Pancreas (tissue), 10 donors: ENCODE measurements at regions not wholly inside any gene's neighbourhood (a gene's known extent, or its start where the extent isn't known, plus 50 kb on each side); places are given as distances from the start of the nearest gene placed in this dataset.

Experiments
- ATAC-seq, 4 donors: fragments of 200-7000 bp; cut with Tn5 transposase; one replicate each; pipeline versions ENCODE4 v1.8.0 to v1.9.1; 2020; ENCODE audit warnings: mild to moderate bottlenecking in 4 of 4, moderate library complexity in 4 of 4
- DNase-seq, 6 donors: peaks; one replicate each; pipeline ENCODE4 v3.0.0-alpha.2; 2020
- FAIRE-seq: peaks from 2 replicates; lab custom pipeline; 2012; peaks lifted over from hg19 to GRCh38; lab: Jason Lieb, UNC
- H3K27ac ChIP-seq, 4 donors: fragments of 200-600 bp; sonication (generic); 1 replicate in 3 of 4; 2 replicates in 1 of 4; pipeline versions ENCODE4 v1.5.0 to v1.8.0; 2020
- H3K27me3 ChIP-seq, 4 donors: fragments of 200-600 bp; one replicate each; pipeline ENCODE4 v1.8.0; 2021
- H3K36me3 ChIP-seq, 3 donors: fragments of 200-600 bp; sonication (generic) in 1 of 3; one replicate each; pipeline versions ENCODE4 v1.5.0 to v1.8.0; 2020 to 2021
- H3K4me1 ChIP-seq, 3 donors: fragments of 200-600 bp; one replicate each; pipeline ENCODE4 v1.8.0; 2021
- H3K4me3 ChIP-seq, 4 donors: fragments of 200-600 bp; sonication (generic) in 2 of 4; one replicate each; pipeline versions ENCODE4 v1.5.0 to v1.8.0; 2020 to 2021
- H3K9me3 ChIP-seq, 4 donors: fragments of 200-600 bp; one replicate each; pipeline ENCODE4 v1.8.0; 2021
- CTCF ChIP-seq, 4 donors: fragments of 200-600 bp; sonication (generic) in 3 of 4; IDR thresholded peaks; one replicate each; pipeline versions ENCODE4 v1.5.0 to v1.8.0; 2021; ENCODE audit warnings: antibody characterized with exemption in 4 of 4
- WGBS, 2 donors: extraction: QIAGEN DNeasy Blood & Tissue Kit; methylation state at CpG; one replicate each; pipeline ENCODE4 v1.1.7; 2013; 5-methylcytosine and 5-hydroxymethylcytosine counted together
- intact Hi-C, 3 donors: fragments of 100-400 bp; cut with DNase I; formaldehyde crosslinking; loops; one replicate each; pipeline versions ENCODE4 v1.11.1 to v1.14.2; 2022
- donor health status: healthy with polysubstance abuse.
- donor health status: DM: no; HTN: no; CAD: no; lungs with moderate emphysema.
- donor health status: DM: no; HTN: no; CAD: no.
- donor health status: control.
- donor health status: control.
- donor health status: Bipolar disorder and iron deficiency.
- donor health status: DM: yes; HTN: yes; CAD: no.
- donor health status: DM: no; HTN: no; CAD: no.
- donor health status: DM: no; HTN: no; CAD: no.
- donor health status: DM: yes; HTN: yes; CAD: no.

GRCh38 chr4:180946188-180946587 lies 1297.0 kb upstream of the TENM3 start:
- H3K4me3 ChIP-seq: no peak overlapping the region
- ATAC-seq (no peak), DNase-seq (no peak), FAIRE-seq (no peak)
- no peak overlapping the region for H3K27ac ChIP-seq
- TF ChIP-seq CTCF (IDR thresholded peaks at IDR 0.05): no peak
- H3K4me1 ChIP-seq: no peaks in the 10 kb centered on the region
- WGBS, 2 donors: 85 to 94% methylated on average over 4 of the region's 4 CpGs
- intact Hi-C loops: no loop called here
- no peaks in the 10 kb centered on the region for H3K27me3 ChIP-seq
- no peaks in the 10 kb centered on the region for H3K9me3 ChIP-seq
- H3K36me3 ChIP-seq: no peaks in the 10 kb centered on the region

- FAIRE-seq: no peak
- H3K27me3 ChIP-seq: no peaks in the 10 kb centered on the region
- intact Hi-C loops: no loop called here
- DNase-seq: no peak
- H3K36me3 ChIP-seq: no peaks in the 10 kb centered on the region
- H3K4me1 ChIP-seq: no peaks in the 10 kb centered on the region
- H3K9me3 ChIP-seq: no peaks in the 10 kb centered on the region
- H3K4me3 ChIP-seq: no peak overlapping the region
- no peak for ATAC-seq
- no peak for TF ChIP-seq CTCF (IDR thresholded peaks at IDR 0.05)
- H3K27ac ChIP-seq: no peak overlapping the region
- 32 to 39% methylated on average over 5 of the region's 5 CpGs for WGBS, 2 donors
These were observed 1295.8 kb upstream of the TENM3 start for GRCh38 chr4:180947425-180947824.

- TF ChIP-seq CTCF (IDR thresholded peaks at IDR 0.05): no peak
- H3K9me3 ChIP-seq: no peaks in the 10 kb centered on the region
- ATAC-seq (no peak), FAIRE-seq (no peak), DNase-seq (no peak)
- no peaks in the 10 kb centered on the region for H3K27me3 ChIP-seq
- WGBS, 2 donors: 66 to 68% methylated on average over 7 of the region's 7 CpGs
- H3K27ac ChIP-seq: no peak overlapping the region
- no peaks in the 10 kb centered on the region for H3K36me3 ChIP-seq
- H3K4me3 ChIP-seq: no peak overlapping the region
- intact Hi-C loops: no loop called here
- no peaks in the 10 kb centered on the region for H3K4me1 ChIP-seq
These were observed 1293.6 kb upstream of the TENM3 start for GRCh38 chr4:180949424-180950213.

GRCh38 chr4:180950377-180950776 lies 1292.8 kb upstream of the TENM3 start:
- Histone ChIP-seq H3K27me3 (no peaks in the 10 kb centered on the region), H3K27ac (no peak overlapping the region)

More at GRCh38 chr4:180950377-180950776, 1292.8 kb upstream of the TENM3 start:
- H3K9me3 ChIP-seq: no peaks in the 10 kb centered on the region
- no peaks in the 10 kb centered on the region for H3K4me1 ChIP-seq
- no peak for ATAC-seq
- no peaks in the 10 kb centered on the region for H3K36me3 ChIP-seq
- no peak for FAIRE-seq
- 55% methylated on average over 1 of the region's 1 CpG for WGBS, 2 donors
- TF ChIP-seq CTCF (IDR thresholded peaks at IDR 0.05): no peak
- intact Hi-C loops: no loop called here
- no peak overlapping the region for H3K4me3 ChIP-seq
- DNase-seq: no peak
